Limb (tissue), 2 donors: ENCODE measurements at regions not wholly inside any gene's neighbourhood (a gene's known extent, or its start where the extent isn't known, plus 50 kb on each side); places are given as distances from the start of the nearest gene placed in this dataset.
"Not testable (repeated sequence)": the region's sequence is repeated elsewhere in the genome, so short reads cannot be mapped to it uniquely, and the experiment has no call there.

Experiments
- DNase-seq, 2 donors: peaks; one replicate each; pipeline ENCODE4 v3.0.0-alpha.2; 2016; ENCODE audit errors: extremely low spot score in 2 of 2

- DNase-seq = no peak
These were observed 1413.0 kb downstream of the BRD1 start for GRCh38 chr22:48414651-48415050.

GRCh38 chr22:48412931-48413330, 1414.7 kb downstream of the BRD1 start:
- DNase-seq = not testable (repeated sequence)

GRCh38 chr22:48410536-48410935, 1417.1 kb downstream of the BRD1 start:
- no peak for DNase-seq

GRCh38 chr22:48407256-48407955, 1420.3 kb downstream of the BRD1 start:
- DNase-seq = no peak

- no peak for DNase-seq
These were observed 1421.5 kb downstream of the BRD1 start for GRCh38 chr22:48406161-48406560.

- DNase-seq = no peak
These were observed 1421.9 kb downstream of the BRD1 start for GRCh38 chr22:48405741-48406140.

GRCh38 chr22:48404801-48405447, 1422.7 kb downstream of the BRD1 start:
- DNase-seq = no peak

GRCh38 chr22:48403521-48404403, 1423.9 kb downstream of the BRD1 start:
- DNase-seq = no peak

GRCh38 chr22:48402591-48403031, 1425.1 kb downstream of the BRD1 start:
- no peak for DNase-seq

- not testable (repeated sequence) for DNase-seq
These were observed 1426.2 kb downstream of the BRD1 start for GRCh38 chr22:48401523-48401922.

- no peak for DNase-seq
These were observed 1429.3 kb downstream of the BRD1 start for GRCh38 chr22:48398181-48398905.

GRCh38 chr22:48397531-48398180, 1430.0 kb downstream of the BRD1 start:
- no peak for DNase-seq

- DNase-seq = no peak
These were observed 1430.7 kb downstream of the BRD1 start for GRCh38 chr22:48396785-48397530.

GRCh38 chr22:48396091-48396784, 1431.4 kb downstream of the BRD1 start:
- no peak for DNase-seq

GRCh38 chr22:48395201-48395600, 1432.5 kb downstream of the BRD1 start:
- DNase-seq = no peak

GRCh38 chr22:48394787-48395186, 1432.9 kb downstream of the BRD1 start:
- DNase-seq = no peak

GRCh38 chr22:48393885-48394284, 1433.8 kb downstream of the BRD1 start:
- no peak for DNase-seq

- no peak for DNase-seq
These were observed 1434.7 kb downstream of the BRD1 start for GRCh38 chr22:48393041-48393370.

GRCh38 chr22:48391820-48392219, 1435.9 kb downstream of the BRD1 start:
- DNase-seq = no peak
